IPS-15b (cell line): ENCODE measurements at regions not wholly inside any gene's neighbourhood (a gene's known extent, or its start where the extent isn't known, plus 50 kb on each side); places are given as distances from the start of the nearest gene placed in this dataset.
"Not testable (repeated sequence)": the region's sequence is repeated elsewhere in the genome, so short reads cannot be mapped to it uniquely, and the experiment has no call there.

Experiments
- H3K27me3 ChIP-seq: one replicate; pipeline ENCODE4 v1.6.1; 2013; ENCODE audit warnings: low read length; ENCODE audit not compliant: control insufficient read depth, insufficient read depth
- H3K36me3 ChIP-seq: one replicate; pipeline ENCODE4 v1.6.1; 2013; ENCODE audit warnings: low read length; ENCODE audit not compliant: control insufficient read depth, insufficient read depth
- H3K4me1 ChIP-seq: one replicate; pipeline ENCODE4 v1.6.1; 2013; ENCODE audit warnings: mild to moderate bottlenecking, low read length; ENCODE audit not compliant: control insufficient read depth, insufficient read depth
- H3K4me3 ChIP-seq: one replicate; pipeline ENCODE4 v1.5.1; 2013; ENCODE audit warnings: low read depth, low read length
- H3K9ac ChIP-seq: one replicate; pipeline ENCODE4 v1.6.1; 2013; ENCODE audit warnings: low read depth, mild to moderate bottlenecking, low read length
- H3K9me3 ChIP-seq: one replicate; pipeline ENCODE4 v1.6.1; 2013; ENCODE audit warnings: mild to moderate bottlenecking, low read length; ENCODE audit not compliant: control insufficient read depth, insufficient read depth

DNA sequence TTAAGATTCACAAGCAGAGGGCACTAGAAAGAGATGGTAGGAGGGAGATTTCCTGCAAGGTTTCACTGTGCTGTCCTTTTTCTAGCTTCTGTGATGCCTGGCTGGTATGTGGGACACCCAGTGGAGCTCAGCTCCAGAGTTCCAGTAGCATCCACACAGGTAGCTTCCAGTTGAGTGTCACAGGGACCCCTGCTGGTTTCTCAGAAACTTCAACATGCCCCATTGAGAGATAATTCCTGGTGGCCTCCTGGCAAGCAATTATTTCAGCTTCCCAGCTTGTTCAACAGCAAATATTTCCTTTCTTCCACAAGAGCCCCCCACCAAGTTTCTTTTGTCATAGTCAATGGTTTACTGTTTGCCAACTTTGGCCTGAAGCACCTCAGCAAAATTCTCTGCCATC is 858.7 kb downstream of the REEP3 start:
- Histone ChIP-seq H3K27me3 (no peaks in the 10 kb centered on the region), H3K4me1 (no peaks in the 10 kb centered on the region), H3K36me3 (no peaks in the 10 kb centered on the region), H3K9ac (no peak overlapping the region), H3K4me3 (no peak overlapping the region), H3K9me3 (peaks cover 2% of the 10 kb centered on the region)

DNA sequence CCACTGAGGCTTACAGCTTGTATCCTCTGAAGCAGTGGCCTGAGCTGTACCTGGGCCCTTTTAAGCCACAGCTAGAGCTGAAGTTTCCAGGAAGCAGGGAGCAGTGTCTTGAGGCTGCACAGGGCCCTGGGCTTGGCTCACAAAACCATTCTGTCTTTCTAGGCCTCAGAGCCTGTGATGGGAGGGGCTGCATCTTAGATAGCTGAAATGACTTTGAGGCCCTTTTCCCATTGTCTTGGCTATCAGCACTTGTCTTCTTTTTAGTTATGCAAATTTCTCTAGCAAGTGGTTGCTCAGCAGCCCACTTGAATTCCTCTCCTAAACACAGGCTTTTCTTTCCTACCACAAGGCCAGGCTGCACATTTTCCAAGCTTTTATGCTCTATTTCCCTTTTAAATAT is 864.2 kb downstream of the REEP3 start:
- Histone ChIP-seq H3K36me3 (no peaks in the 10 kb centered on the region), H3K4me1 (no peaks in the 10 kb centered on the region), H3K27me3 (no peaks in the 10 kb centered on the region), H3K9ac (no peak overlapping the region), H3K9me3 (peaks cover 5% of the 10 kb centered on the region), H3K4me3 (no peak overlapping the region)

DNA sequence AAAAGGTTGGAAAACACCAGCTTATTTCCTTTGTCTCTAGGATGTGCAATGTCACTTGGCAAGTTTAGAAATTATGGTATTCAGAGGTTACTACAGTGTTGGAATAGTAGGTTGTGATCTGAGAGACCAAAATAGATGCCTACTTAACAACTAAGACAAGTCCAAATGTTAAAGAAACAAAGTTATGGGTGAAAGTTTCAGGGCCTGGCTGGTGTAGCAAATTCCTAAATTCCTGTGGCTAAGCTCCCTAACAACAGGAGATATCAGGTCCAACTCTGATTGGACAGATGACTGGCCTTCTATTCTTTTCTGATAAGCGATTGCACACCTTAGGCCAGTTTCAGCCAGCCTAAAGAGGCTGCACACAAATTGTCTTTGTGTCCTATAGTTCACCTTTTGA is 873.5 kb downstream of the REEP3 start:
- H3K4me3 ChIP-seq = no peak overlapping the region
- no peaks in the 10 kb centered on the region for H3K4me1 ChIP-seq
- no peaks in the 10 kb centered on the region for H3K36me3 ChIP-seq
- no peaks in the 10 kb centered on the region for H3K27me3 ChIP-seq
- no peak overlapping the region for H3K9ac ChIP-seq
- H3K9me3 ChIP-seq = no peaks in the 10 kb centered on the region

DNA sequence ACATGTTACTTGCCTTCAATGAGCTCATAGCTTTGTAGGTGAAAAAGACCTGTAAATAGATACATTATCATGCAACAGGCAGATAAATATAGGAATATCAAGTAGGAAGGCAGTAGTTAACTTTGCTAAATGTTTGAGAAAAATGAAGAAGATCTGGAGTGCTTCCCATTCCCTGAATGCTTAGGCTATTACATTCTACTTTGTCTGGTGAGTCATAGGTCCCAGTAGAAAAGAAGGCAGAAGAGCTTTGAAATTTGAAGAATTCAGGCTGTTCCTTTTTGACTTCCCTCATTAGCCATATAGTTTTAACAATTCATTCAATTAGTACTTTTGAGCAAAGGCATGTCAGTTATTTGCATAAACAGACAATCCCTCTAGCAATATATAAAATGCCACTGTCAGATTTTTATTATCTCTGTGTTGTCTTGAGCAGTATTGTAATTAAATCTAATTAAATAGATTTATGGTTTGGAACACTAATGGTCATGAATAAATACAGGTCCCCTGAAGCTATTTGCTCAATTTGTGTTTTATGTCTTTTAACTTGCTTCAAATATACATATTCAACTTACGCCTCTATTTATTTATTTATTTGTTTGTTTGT is 875.0 kb downstream of the REEP3 start:
- Histone ChIP-seq H3K27me3 (no peaks in the 10 kb centered on the region), H3K4me3 (no peak overlapping the region), H3K9me3 (no peaks in the 10 kb centered on the region), H3K4me1 (no peaks in the 10 kb centered on the region), H3K9ac (no peak overlapping the region), H3K36me3 (no peaks in the 10 kb centered on the region)

DNA sequence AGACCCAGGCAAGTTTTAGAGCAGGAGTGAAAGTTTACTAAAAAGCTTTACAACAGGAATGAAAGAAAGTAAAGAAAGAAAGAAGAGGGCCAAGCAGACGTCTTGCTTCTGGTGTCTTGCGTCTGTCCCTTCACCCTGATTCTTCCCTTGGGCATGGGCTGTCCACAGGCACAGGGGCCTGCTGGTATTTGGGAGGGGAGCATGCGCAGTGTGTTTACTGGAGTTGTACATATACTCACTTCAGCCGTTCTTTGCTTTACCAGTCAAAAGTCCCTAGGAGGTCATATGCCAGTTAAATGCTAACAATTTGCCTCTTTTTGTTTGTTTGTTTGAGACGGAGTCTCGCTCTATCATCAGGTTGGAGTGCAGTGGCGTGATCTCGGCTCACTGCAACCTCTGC is 875.9 kb downstream of the REEP3 start:
- Histone ChIP-seq H3K4me1 (no peaks in the 10 kb centered on the region), H3K9ac (no peak overlapping the region), H3K36me3 (no peaks in the 10 kb centered on the region), H3K27me3 (no peaks in the 10 kb centered on the region), H3K9me3 (no peaks in the 10 kb centered on the region), H3K4me3 (no peak overlapping the region)

DNA sequence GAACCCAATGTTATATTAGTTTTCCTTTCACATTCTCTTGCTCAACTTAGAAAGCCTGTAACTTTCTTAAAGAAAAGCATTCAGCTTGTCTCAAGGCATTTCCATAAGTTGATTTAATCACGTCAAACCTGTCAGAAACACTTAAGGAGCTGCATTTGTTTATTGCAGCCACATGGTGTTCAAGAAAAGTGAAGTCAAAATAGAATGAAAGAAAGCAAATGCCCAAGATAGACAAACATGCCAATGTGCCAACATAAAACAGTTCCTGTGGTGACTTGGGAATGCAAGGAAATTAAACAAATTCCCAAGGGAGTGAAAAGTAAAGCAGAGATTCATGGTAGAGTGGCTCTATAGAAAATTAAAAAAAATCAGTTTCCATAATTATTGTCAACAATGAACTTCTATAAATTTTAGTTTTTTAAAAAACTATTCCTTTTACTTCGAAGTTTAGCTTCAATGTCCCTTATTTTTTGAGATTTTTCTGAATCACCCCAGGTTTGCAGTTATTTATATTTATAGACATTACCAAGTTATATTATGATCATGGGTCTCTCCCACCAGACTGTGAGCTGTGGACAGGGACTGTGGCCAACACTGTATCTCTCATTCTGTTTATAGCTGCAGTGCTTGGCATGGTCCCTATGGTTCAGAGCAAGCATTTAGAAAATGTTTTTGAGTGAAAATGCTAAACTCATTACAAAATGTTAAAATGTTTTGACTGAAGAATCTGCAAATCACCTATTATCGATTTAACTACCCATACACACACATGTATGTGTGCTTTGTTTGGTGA is 887.4 kb downstream of the REEP3 start:
- Histone ChIP-seq H3K9ac (no peak overlapping the region), H3K4me3 (no peak overlapping the region), H3K27me3 (no peaks in the 10 kb centered on the region), H3K4me1 (no peaks in the 10 kb centered on the region), H3K36me3 (no peaks in the 10 kb centered on the region), H3K9me3 (no peaks in the 10 kb centered on the region)

DNA sequence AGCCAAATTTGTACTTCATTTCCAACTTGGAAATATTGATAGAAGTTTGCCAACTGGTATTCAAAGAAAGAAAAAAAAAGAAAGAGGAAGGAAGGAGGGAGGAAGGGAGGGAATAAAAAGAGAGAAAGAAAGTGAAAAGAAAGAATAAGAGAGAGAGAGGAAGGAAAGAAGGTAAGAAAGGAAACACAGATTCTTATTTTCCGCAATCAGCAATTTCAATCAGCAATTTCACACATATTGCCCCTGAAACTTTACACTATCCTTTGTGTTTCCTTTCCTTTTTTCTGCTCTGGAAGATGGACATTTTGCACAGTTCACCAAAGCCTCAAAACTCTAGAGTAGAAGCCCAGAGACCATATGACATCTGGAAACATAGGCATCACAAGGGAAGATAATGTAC is 888.1 kb downstream of the REEP3 start:
- H3K36me3 ChIP-seq = no peaks in the 10 kb centered on the region
- H3K9me3 ChIP-seq = no peaks in the 10 kb centered on the region
- H3K4me1 ChIP-seq = no peaks in the 10 kb centered on the region
- no peak overlapping the region for H3K4me3 ChIP-seq
- H3K9ac ChIP-seq = no peak overlapping the region
- H3K27me3 ChIP-seq = no peaks in the 10 kb centered on the region

DNA sequence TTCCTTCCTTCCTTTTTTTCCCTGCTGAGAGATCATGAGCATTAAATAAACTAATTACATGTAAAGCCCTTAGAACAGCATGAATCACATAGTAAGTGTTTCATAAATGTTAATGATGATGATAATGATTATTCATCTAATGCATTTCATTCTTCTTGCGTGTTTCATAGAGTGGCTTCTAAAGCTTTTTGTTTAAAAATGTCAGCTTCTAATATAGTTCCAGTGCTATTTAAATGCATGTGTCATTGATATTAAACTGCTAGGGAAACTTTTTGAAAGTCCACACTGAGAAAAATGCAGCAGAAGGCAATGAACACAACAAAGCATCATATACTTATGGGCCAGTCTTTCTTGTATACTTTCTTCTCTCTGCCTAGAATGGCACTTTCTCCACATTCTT is 894.8 kb downstream of the REEP3 start:
- H3K9me3 ChIP-seq = no peaks in the 10 kb centered on the region
- H3K4me1 ChIP-seq = no peaks in the 10 kb centered on the region
- no peaks in the 10 kb centered on the region for H3K27me3 ChIP-seq
- H3K36me3 ChIP-seq = no peaks in the 10 kb centered on the region
- H3K4me3 ChIP-seq = no peak overlapping the region
- no peak overlapping the region for H3K9ac ChIP-seq

DNA sequence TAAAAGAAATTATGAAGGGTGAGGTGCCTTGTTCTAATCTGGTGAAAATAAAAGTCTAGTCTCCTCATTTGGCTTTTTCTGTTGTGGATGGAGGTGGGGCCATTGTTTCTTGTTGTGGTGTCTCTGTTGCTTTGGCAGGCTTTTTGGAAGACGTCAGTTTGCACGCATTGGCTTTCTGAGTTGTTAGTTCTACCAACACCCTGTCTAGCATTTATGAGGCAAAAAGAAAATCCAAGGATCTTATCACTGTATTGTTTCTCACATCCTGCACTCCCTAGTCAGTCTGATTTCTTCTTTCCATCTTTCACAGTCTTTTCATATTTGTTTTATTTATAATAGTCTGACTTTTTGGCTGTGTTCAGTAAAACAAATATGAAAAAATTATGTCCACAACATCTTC is 898.3 kb downstream of the REEP3 start:
- Histone ChIP-seq H3K4me1 (no peaks in the 10 kb centered on the region), H3K4me3 (no peak overlapping the region), H3K27me3 (no peaks in the 10 kb centered on the region), H3K36me3 (no peaks in the 10 kb centered on the region), H3K9ac (no peak overlapping the region), H3K9me3 (no peaks in the 10 kb centered on the region)

DNA sequence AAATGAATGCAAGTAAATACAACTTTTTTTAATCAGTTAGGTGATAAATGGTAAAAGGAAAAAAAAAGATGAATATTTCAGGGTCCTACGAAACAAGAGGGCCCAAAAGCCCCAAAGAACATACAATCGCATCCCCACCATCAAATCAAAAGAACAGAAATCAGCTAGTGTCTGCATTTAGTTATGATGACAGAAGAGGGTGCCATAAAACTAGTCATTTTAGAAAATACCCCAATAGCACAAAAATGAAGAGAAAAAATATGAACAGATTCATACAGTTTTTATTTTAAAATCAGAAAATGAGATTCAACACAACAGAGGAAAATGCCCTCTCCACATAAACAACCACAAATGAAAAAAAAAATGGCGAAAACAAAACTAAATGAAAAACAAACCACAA is 905.5 kb downstream of the REEP3 start:
- H3K9ac ChIP-seq = no peak overlapping the region
- H3K27me3 ChIP-seq = no peaks in the 10 kb centered on the region
- no peaks in the 10 kb centered on the region for H3K9me3 ChIP-seq
- no peaks in the 10 kb centered on the region for H3K4me1 ChIP-seq
- no peaks in the 10 kb centered on the region for H3K36me3 ChIP-seq
- H3K4me3 ChIP-seq = no peak overlapping the region

DNA sequence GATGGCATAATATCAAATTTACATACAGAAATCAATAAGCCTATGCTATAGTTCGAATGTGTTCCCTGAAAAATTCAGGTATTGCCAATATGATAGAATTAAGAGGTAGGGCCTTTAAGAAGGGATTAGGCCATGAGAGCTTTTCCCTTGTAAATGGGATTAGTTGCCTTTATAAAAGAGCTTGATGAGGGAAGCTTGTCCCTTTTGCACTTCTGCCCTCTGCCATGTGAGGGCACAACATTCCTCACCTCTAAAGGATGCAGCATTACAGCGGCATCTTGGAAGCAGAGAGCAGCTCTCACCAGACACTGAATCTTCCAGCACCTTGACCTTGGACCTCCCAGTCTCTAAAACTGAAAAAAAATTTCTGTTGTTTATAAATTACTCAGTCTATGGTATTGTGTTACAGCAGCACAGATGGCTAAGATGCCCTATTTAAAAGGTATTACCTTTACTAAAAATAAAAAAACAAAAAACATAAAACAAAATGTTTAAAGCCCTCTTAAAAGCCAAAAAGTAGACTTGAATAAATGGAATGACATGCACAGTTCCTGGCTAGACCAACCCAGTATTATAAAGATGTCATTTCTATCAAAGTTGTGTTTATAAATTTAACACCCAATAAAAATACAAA is 909.6 kb downstream of the REEP3 start:
- Histone ChIP-seq H3K4me3 (no peak overlapping the region), H3K4me1 (no peaks in the 10 kb centered on the region), H3K9me3 (no peaks in the 10 kb centered on the region), H3K36me3 (no peaks in the 10 kb centered on the region), H3K27me3 (no peaks in the 10 kb centered on the region), H3K9ac (no peak overlapping the region)

DNA sequence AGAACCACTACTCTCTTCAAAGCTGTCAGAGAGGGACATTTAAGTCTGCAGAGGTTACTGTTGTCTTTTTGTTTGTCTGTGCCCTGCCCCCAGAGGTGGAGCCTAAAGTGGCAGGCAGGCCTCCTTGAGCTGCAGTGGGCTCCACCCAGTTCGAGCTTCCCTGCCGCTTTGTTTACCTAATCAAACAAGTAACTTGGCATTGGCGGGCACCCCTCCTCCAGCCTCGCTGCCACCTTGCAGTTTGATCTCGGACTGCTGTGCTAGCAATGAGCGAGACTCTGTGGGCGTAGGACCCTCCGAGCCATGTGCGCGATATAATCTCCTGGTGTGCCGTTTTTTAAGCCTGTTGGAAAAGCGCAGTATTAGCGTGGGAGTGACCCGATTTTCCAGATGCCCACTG is 920.7 kb downstream of the REEP3 start:
- H3K9ac ChIP-seq, H3K4me3 ChIP-seq, H3K4me1 ChIP-seq, H3K36me3 ChIP-seq, H3K27me3 ChIP-seq, H3K9me3 ChIP-seq: not testable (repeated sequence)
